HUES6 (cell line): ENCODE measurements at regions not wholly inside any gene's neighbourhood (a gene's known extent, or its start where the extent isn't known, plus 50 kb on each side); places are given as distances from the start of the nearest gene placed in this dataset.
"Not testable (repeated sequence)": the region's sequence is repeated elsewhere in the genome, so short reads cannot be mapped to it uniquely, and the experiment has no call there.

Source experiments
- H3K27ac ChIP-seq: 2 replicates; pipeline ENCODE4 v1.7.0; 2013; ENCODE audit warnings: low read depth, mild to moderate bottlenecking, low read length, inconsistent platforms
- H3K27me3 ChIP-seq: 2 replicates; pipeline ENCODE4 v1.6.1; 2013; ENCODE audit warnings: low read length; ENCODE audit not compliant: control insufficient read depth, insufficient read depth
- H3K36me3 ChIP-seq: 2 replicates; pipeline ENCODE4 v1.6.1; 2013; ENCODE audit warnings: low read length; ENCODE audit not compliant: control insufficient read depth, insufficient read depth
- H3K4me1 ChIP-seq: 2 replicates; pipeline ENCODE4 v1.6.1; 2013; ENCODE audit warnings: low read length; ENCODE audit not compliant: control insufficient read depth, insufficient read depth
- H3K4me3 ChIP-seq: 2 replicates; pipeline ENCODE4 v1.5.1; 2013; ENCODE audit warnings: low read depth, low read length
- H3K9ac ChIP-seq: one replicate; pipeline ENCODE4 v1.6.1; 2013; ENCODE audit warnings: mild to moderate bottlenecking, low read length
- H3K9me3 ChIP-seq: 2 replicates; pipeline ENCODE4 v1.6.1; 2013; ENCODE audit warnings: low read depth, low read length; ENCODE audit not compliant: control insufficient read depth, insufficient read depth

DNA sequence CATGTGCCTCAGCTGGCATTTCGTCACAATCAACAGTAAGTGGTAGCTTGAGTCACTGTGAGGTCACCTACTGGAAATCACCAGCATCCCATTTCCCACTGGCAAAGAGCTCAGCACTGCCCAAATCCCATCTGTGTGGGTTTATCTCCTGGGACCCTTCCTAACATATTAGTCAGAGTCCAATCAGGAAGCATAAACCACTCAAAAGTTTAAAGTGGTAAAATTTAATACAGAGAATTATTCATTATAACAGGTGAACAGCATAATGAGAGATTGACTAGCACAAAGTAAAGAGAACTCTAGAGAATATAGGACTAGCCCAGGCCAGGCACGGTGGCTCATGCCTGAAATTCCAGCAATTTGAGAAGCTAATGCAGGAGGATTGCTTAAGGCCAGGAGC is 107.1 kb upstream of the TP53BP2 start:
- H3K9me3 ChIP-seq, H3K36me3 ChIP-seq, H3K27ac ChIP-seq, H3K27me3 ChIP-seq, H3K9ac ChIP-seq, H3K4me3 ChIP-seq, H3K4me1 ChIP-seq: not testable (repeated sequence)

DNA sequence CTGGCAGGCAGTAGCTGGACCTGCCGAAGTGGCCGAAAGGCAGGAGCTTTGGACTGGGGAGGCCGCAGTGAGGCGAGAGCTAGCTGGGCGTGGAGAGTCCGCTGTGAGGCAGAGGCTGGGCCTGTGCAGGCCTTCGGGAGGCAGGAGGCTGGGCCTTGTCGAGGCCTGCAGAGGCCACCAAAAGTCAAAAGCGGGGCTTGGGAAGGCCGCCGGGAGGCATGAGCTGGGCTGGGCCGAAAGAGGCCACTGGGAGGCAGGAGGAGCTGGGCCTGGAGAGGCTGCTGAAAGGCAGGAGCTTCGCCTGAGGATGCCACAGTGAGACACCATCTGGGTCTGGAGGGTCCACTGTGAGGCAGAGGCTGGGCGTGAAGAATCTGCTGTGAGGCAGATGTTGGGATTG is 105.8 kb upstream of the TP53BP2 start:
- H3K27me3 ChIP-seq, H3K27ac ChIP-seq, H3K4me1 ChIP-seq, H3K36me3 ChIP-seq, H3K4me3 ChIP-seq, H3K9me3 ChIP-seq, H3K9ac ChIP-seq: not testable (repeated sequence)

DNA sequence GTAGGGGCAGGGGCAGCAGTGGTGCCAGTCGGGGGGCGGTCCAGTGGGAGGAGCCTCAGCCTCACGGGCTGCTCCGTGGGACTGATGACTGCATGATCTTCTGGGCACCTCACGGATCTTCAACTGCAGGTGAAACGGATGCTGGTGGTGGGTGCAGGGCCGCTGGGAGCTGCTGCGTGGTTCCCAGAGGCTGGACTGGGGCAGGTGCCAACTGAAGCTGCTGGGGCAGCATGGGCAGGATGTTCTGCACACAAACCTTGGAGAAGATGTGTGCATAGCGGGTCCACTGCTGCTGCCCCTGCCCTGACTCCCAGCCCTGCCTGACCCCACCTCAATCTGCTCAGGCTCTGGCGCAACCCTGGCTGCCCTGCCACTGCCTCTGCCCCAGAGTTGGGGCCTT is 104.2 kb upstream of the TP53BP2 start:
- H3K9ac ChIP-seq, H3K9me3 ChIP-seq, H3K36me3 ChIP-seq, H3K27ac ChIP-seq, H3K4me3 ChIP-seq, H3K4me1 ChIP-seq, H3K27me3 ChIP-seq: not testable (repeated sequence)

DNA sequence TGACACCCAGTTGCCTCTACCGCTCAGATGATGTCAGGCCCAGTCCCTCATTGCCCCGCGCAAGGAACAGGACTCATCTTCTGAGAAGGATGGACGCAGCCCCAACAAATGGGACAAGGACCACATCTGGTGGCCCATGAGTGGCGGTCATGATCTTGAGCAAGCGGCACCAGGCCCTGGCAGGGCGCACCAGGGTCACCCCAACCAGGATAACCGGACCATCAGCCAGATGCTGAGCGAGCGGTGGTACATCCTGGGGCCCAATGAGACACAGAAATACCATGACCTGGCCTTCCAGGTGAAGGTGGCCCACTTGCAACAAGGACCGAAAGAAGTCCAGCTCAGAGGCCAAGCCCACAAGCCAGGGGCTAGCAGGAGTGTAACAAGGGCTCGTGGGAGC is 102.3 kb upstream of the TP53BP2 start:
- H3K27ac ChIP-seq, H3K36me3 ChIP-seq, H3K9me3 ChIP-seq, H3K4me3 ChIP-seq, H3K27me3 ChIP-seq, H3K9ac ChIP-seq, H3K4me1 ChIP-seq: not testable (repeated sequence)

DNA sequence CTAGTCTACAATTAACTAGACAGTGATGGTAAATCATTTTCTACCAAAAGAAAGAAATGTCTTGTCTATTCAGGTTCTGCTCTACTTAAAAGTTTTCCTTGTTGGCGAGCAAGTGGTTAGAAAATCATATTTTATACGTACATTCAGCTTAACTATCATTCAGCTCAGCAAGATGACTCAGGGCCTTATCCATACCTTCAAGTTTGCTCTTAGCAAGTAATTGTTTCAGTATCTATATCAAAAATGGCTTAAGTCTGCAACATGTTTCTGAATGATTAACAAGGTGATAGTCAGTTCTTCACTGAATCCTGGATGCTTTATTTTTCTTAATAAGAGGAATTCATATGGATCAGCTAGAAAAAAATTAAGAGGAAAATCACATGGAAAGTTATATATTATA is 90.8 kb upstream of the TP53BP2 start:
- not testable (repeated sequence) for H3K36me3 ChIP-seq, H3K4me1 ChIP-seq, H3K27ac ChIP-seq, H3K9ac ChIP-seq, H3K27me3 ChIP-seq, H3K4me3 ChIP-seq, H3K9me3 ChIP-seq

DNA sequence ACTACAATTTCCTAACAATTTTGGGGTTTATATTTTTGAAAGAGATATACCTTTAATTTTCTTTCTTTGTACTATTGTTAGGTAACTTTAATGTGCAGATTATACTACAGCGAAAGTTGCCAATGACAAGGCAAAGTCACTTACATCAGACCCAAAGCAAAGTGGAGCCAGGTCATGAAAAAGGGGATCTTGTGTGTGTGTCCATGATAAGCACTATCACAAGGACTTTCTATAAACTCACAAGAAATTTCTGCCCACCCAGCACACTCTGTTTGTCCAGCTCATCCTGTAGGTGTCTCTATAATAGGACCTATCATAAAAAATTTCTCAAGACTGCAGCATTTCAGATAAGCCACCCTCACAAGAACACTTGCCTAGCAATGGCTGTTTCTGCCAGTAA is 85.7 kb upstream of the TP53BP2 start:
- not testable (repeated sequence) for H3K9me3 ChIP-seq

DNA sequence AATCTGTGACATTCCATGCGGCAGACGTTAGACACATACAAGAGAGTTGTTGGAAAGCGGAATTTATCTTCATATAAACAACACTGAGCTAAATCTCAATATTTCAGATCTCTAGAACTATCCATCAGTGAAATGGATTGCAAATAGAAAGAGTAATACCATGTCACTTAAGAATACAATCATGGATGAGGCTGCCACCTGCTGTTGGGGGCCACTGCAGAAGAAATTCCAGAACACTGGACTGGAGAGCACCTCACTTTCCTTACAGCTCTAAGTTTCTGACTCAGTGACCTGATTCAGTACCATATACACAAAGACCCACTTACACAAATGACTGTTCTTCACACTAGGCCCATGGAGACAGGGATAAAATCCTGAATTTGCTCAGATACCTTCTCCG is 75.1 kb upstream of the TP53BP2 start:
- H3K36me3 ChIP-seq, H3K9me3 ChIP-seq, H3K27me3 ChIP-seq, H3K9ac ChIP-seq, H3K4me3 ChIP-seq, H3K27ac ChIP-seq, H3K4me1 ChIP-seq: not testable (repeated sequence)

More for the DNA sequence above, 85.7 kb upstream of the TP53BP2 start:
- H3K4me1 ChIP-seq, H3K27me3 ChIP-seq, H3K36me3 ChIP-seq, H3K27ac ChIP-seq, H3K4me3 ChIP-seq, H3K9ac ChIP-seq: not testable (repeated sequence)

DNA sequence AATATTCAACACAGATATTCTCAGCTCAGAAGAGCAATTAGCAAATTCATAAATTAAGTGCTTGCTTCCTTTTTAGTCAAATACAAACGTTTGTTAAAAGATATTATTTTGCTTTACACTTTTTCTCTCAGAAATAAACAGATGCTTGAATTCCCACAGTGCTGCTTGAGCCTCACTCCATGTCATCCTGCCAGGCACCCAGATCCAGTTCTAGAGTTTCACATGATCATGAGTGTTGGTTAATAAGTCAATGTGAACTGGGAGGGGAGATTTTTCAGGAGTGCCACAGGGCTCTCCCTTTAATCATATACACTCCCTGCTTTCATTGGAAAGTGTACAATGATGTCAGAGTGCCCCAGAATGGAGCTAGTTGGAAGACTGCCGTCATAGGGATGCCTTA is 69.7 kb upstream of the TP53BP2 start:
- not testable (repeated sequence) for H3K9ac ChIP-seq

DNA sequence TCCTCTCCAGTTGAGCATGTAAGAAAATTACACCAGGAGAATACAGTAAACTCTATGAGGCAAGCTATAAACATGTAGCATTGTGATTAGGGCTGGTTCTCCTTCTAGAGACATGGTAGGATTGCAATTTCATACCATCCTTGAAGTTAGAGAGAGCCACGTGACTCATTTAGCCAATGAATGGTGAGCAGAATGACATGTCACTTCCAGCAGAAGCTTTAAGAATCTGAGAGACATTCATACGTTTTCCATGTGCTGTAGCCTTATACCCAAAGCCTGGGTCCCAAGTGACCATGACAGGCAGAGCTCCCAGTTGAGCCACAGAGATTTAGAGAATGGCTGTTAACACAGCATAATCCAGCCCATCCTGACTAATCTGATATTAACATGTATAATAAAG is 68.0 kb upstream of the TP53BP2 start:
- H3K27ac ChIP-seq, H3K9me3 ChIP-seq, H3K9ac ChIP-seq, H3K27me3 ChIP-seq, H3K4me1 ChIP-seq, H3K4me3 ChIP-seq, H3K36me3 ChIP-seq: not testable (repeated sequence)

More for the DNA sequence above, 69.7 kb upstream of the TP53BP2 start:
- H3K4me1 ChIP-seq, H3K4me3 ChIP-seq, H3K27me3 ChIP-seq, H3K36me3 ChIP-seq, H3K9me3 ChIP-seq, H3K27ac ChIP-seq: not testable (repeated sequence)

DNA sequence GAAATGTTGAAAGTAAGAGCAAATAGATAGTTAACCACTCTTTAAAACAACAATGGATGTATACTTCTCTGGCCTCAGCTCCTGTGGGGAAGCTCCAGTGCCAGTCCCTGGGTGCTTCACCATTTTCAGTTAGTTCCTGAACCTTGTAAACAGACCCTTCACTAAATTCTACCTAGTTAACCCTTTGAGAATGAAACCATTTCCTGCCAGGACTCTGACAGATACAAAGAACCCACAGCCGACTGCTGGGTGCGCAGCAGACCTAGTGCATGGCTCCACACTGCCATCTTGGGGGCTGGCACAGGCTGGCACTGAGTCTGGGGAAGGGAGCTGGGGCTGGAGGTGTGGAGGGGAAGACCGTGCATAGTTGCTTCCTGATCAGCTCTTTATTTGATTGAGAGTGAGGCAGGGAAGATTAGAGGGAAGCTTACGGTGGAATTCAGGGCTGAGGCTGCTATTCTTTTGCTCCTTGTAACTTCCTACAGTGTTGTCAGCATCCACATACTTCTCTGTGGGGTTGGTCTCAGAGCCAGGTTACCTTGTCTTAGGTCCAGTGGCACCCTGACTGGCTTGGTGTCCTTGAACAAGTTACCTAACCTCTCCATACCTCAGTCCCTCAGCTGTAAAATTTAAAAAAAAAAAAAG is 62.3 kb upstream of the TP53BP2 start:
- not testable (repeated sequence) for H3K4me3 ChIP-seq, H3K27me3 ChIP-seq, H3K4me1 ChIP-seq, H3K27ac ChIP-seq, H3K9me3 ChIP-seq, H3K9ac ChIP-seq, H3K36me3 ChIP-seq

DNA sequence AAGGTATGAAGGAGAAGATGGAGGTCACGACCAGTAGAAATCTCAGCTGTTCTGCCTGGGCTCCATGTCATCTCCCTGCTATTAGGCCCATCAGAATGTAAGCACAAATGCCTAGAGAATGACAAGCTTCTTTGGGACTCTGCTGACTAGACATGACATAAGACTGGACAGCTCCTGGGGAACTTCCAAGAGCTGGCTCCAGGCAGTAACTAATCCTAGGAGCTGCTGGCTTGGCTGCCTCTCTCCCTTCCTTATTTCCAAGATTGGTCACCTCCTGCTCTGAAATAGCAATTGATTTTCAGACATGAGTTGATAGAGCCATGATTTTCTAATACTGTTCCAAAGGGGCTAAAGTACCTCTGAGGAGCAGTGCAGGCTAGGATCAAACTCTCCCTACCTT is 57.5 kb upstream of the TP53BP2 start:
- not testable (repeated sequence) for H3K4me1 ChIP-seq, H3K4me3 ChIP-seq, H3K36me3 ChIP-seq, H3K9ac ChIP-seq, H3K27ac ChIP-seq, H3K9me3 ChIP-seq, H3K27me3 ChIP-seq

DNA sequence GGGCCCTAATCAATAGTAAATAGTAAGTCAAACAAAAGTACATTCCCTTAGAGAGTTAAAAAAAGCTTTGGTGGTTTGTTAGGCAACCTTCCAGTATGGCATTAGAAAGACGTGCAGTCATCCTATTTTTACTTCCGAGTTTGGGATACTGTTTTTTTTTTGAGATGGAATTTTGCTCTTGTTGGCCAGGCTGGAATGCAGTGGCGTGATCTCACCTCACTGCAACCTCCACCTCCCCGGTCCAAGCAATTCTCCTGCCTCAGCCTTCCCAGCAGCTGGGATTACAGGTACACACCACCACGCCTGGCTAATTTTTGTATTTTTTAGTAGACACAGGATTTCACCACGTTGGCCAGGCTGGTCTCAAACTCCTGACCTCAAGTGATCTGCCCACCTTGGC is 54.0 kb upstream of the TP53BP2 start:
- not testable (repeated sequence) for H3K36me3 ChIP-seq, H3K9ac ChIP-seq, H3K27ac ChIP-seq, H3K4me3 ChIP-seq, H3K4me1 ChIP-seq, H3K27me3 ChIP-seq, H3K9me3 ChIP-seq
